HK-2 (cell line): ENCODE measurements at regions not wholly inside any gene's neighbourhood (a gene's known extent, or its start where the extent isn't known, plus 50 kb on each side); places are given as distances from the start of the nearest gene placed in this dataset.

Experiments used
- DNase-seq: peaks from one replicate; pipeline ENCODE4 v3.0.0-alpha.2; 2018; ENCODE audit not compliant: unreplicated experiment

DNA sequence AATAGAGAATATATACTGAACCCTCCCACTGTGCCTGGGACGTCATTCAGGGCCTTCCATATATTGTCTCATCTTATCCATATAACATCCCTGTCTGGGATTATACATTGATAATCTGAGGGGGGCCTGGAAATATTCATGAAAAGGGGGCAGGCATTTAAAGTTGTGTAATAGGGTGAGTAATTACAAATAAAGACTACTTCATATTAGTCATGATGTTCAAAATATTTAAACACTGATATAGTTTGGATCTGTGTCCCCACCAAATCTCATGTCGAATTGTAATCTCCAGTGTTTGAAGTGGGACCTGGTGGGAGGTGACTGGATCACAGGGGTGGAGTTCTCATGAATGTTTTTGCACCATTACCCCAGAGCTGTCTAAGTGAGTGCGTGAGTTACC lies 97.8 kb downstream of the AQP9 start:
- DNase-seq: no peak

- DNase-seq: no peak
Observed at GRCh38 chr15:58240191-58240932, 102.2 kb downstream of the AQP9 start.

- no peak for DNase-seq
Observed at GRCh38 chr15:58241872-58242271, 103.7 kb downstream of the AQP9 start.

GRCh38 chr15:58243070-58243469 lies 104.9 kb downstream of the AQP9 start:
- no peak for DNase-seq

GRCh38 chr15:58244536-58244935 lies 106.4 kb downstream of the AQP9 start:
- no peak for DNase-seq

- no peak for DNase-seq
Observed at GRCh38 chr15:58246041-58246440, 107.9 kb downstream of the AQP9 start.

DNA sequence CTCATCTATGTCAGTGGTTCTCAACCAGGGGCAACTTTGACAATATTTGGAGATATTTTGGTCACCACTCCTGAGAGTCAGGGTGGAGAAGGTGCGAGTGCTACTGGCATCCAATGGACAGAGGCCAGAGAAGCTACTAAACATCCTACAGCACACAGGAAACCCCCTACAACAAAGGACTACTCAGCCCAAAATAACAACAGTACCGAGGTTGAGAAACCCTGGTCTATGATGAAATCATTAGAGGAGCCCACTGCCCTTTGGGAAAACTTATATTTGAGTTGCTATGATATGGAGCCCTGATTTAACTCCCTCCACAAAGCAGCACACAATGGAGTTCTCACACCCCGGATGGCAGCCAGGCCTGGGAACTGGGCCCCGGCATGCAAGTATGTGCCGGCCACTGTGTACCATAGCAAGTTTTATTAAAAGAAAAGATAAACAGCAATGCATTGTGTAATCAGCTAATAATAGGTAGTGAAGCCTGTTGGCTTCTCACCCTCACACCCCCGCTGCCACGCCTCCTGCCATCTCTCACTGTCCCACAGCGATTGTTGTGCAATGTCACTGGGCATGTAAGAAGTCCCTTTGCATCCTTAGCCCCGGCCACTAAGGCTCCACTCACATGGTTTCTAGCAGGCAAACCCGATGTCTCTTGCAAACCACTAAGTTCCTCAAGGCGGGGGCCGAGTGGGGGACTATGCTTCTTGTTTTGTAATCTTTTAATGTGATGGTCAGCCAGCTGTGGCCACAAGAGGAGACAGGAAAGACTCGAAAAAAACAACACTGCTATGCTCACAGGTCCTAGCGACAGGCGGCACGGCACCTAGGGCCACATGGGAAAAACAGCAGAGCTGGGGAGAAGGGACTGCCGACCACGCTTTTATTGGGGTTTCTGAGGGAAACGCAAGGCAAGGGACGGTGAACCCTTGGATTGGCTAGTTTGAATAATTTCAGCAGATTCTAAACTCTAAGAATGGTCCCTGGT lies 110.0 kb downstream of the AQP9 start:
- no peak for DNase-seq

GRCh38 chr15:58249646-58250312 lies 111.6 kb downstream of the AQP9 start:
- DNase-seq: no peak

GRCh38 chr15:58252586-58253323 lies 114.6 kb downstream of the AQP9 start:
- no peak for DNase-seq

DNA sequence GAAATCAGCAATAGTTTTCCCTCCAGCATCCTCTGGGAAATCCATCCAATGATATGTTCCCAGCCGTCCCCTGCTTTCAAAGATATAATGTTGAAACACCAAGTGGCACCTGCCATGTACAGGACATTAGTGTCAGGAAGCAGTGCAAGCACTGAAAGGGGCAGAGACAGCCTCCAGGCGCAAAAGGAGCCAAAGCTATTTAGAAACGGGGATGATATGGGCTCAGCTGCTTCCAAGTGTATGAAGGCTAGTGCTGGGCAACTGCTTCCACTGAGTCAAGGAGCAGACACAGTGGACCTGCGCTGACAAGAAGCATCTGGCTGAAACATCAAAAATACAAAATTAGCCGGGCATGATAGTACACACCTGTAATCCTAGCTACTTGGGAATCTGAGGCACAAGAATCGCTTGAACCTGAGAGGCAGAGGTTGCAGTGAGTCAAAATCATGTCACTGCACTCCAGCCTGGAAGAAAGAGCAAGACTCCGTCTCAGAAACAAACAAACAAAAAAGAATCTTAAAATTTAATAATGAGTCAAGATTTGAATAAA lies 119.7 kb downstream of the AQP9 start:
- DNase-seq: no peak

DNA sequence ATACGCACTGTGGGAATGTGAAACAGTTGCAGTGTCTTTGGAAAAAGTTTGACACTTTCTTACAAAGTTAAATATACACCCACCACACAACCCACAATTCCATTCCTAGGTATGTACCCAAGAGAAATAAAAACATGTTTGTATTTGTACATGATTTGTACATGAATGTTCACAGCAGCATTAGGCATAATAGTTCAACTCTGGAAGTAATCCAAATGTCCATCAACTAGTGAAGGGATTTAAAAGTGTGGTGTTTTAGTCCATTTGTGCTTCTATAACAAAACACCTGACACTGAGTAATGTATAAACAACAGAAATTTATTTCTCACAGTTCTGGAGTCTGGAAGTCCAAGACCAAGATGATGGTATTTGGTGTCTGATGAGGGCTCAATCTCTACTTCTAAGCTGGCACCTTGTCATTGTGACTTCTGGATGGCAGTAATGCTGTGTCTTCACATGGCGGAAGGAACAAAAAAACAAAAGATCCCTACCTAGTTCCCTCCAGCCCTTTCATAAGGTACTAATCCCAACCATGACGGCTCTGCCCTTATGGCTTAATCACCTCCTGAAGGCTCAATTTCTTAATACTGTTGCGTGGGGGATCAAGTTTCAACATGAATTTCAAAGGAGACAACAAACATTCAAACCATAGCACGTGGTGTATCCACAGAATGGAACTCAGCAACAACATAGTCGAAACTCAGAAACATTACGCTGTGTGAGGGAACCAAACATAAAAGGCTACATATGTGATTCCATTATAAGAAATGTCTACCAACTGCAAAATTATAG lies 120.5 kb downstream of the AQP9 start:
- DNase-seq: no peak

GRCh38 chr15:58260205-58260724 lies 122.1 kb downstream of the AQP9 start:
- DNase-seq: no peak

GRCh38 chr15:58260725-58261267 lies 122.6 kb downstream of the AQP9 start:
- no peak for DNase-seq

DNA sequence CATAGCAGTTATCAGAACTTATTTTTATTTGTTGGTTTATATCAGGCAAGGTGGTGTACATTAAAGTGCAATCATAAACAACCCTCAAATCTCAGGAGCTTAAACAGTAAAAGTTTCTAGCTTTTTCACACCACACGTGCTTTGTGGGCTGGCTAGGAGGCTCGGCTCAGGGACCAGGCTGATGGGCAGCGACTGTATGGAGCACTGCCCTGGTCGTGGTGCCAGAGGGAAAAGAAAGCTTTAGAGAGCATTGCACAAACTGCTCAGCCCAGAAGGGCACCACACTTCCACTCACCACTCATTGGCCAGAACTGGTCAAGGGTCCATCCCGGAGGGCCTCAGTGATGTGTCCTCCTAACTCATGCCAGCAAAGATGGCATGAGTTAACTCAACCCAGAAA lies 123.2 kb downstream of the AQP9 start:
- DNase-seq: no peak

DNA sequence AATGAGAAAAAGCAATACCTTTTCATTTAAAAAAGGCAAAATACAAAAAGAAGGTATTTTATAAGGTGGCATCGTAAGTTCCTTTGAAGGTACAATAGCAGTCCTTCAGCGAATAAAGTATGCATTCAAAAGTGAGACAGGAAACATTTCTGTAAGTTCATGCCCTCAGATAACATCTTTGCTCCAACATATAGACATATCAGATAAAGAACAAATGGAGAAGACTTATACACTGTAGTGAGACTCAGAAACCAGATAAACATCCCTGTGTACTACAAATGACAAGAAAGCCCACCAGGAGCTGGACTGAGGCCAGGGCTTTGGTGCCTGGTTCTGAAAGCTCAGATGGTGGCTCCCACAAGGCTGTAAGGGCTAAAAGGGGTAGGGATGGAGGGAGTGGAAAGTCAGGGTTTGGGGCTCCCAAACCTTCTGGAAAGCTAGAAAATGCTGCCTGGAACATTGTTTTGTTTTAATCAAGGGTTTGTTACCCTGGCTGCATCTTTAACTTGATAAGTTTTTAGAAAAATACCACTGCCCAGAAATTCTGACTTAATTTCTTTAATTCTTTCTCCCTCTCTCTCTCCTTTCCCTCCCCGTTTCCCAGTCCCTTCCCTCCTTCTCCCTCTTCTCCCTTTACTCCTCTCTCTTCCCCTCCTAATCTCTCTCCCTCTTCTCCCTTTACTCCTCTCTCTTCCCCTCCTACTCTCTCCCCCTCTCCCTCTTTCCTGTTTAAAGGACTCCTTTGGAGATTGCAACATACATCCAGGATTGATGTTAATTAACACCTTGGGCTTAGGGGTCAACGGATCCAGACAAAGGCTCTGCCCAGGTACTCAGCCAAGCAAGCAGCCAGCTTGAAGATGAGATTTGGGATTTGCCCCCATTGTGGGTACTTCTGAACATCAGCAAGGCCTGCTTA lies 126.1 kb downstream of the AQP9 start:
- no peak for DNase-seq

GRCh38 chr15:58267051-58267450 lies 128.9 kb downstream of the AQP9 start:
- DNase-seq: no peak

- DNase-seq: no peak
Observed at GRCh38 chr15:58268746-58269267, 130.6 kb downstream of the AQP9 start.
